ENCODE measurements at regions not wholly inside any gene's neighbourhood (a gene's known extent, or its start where the extent isn't known, plus 50 kb on each side); places are given as distances from the start of the nearest gene placed in this dataset.
A peak's percentile ranks its signal among the peaks of the same experiment; 100 is the strongest.

DNA sequence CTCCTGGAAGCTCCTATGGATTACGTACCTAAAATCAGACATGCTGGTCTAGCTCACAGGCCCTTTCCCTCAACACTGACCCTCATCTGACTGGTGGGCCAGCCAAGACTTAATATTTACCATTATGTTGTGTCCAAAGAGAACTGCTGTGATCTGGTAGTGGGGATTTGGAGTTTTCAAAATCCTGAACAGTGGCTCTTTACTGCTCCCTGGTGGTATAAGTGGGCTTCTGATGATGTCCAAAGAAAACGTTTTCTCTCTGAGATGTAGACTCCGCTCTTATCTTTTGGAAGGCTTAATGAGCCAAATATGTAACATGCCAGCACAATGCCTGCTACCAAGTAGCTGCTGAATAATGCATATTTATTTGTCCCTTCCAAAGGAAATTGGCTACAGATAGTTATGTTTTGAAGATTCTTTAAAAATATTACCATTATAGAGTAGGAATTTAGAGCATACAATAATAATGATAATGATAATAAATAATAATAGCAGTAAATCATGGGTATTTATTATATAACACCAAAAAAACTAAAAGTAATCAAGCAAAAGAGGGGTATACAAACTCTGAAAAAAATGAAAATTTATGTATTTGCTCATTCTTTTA is 406.6 kb upstream of the TNC start:
- in situ Hi-C loops (cut with HindIII; ENCODE audit: low sequenced_read_pairs) = no loop called here
- TF ChIP-seq CTCF (IDR thresholded peaks at IDR 0.05; ENCODE audit: low read depth, low read length, missing control alignments) = peak; percentile 79
- H3K4me3 ChIP-seq (ENCODE audit: low read depth, low read length) = no peak overlapping the region
- DNase-seq (ENCODE audit: low read depth) = peak; percentile 80

GRCh38 chr9:115525111-115526058 is 407.4 kb upstream of the TNC start:
- DNase-seq (ENCODE audit: low read depth) = no peak
- in situ Hi-C loops (cut with HindIII; ENCODE audit: low sequenced_read_pairs) = no loop called here
- TF ChIP-seq CTCF (IDR thresholded peaks at IDR 0.05; ENCODE audit: low read depth, low read length, missing control alignments) = no peak
- no peak overlapping the region for H3K4me3 ChIP-seq (ENCODE audit: low read depth, low read length)

- TF ChIP-seq CTCF (IDR thresholded peaks at IDR 0.05; ENCODE audit: low read depth, low read length, missing control alignments) = no peak
- H3K4me3 ChIP-seq (ENCODE audit: low read depth, low read length) = no peak overlapping the region
- in situ Hi-C loops (cut with HindIII; ENCODE audit: low sequenced_read_pairs) = no loop called here
- no peak for DNase-seq (ENCODE audit: low read depth)
These were observed 413.6 kb upstream of the TNC start for GRCh38 chr9:115531410-115532125.

- no peak for DNase-seq (ENCODE audit: low read depth)
- no peak overlapping the region for H3K4me3 ChIP-seq (ENCODE audit: low read depth, low read length)
- in situ Hi-C loops (cut with HindIII; ENCODE audit: low sequenced_read_pairs) = no loop called here
- TF ChIP-seq CTCF (IDR thresholded peaks at IDR 0.05; ENCODE audit: low read depth, low read length, missing control alignments) = no peak
These were observed 415.6 kb upstream of the TNC start for GRCh38 chr9:115533511-115533910.

DNA sequence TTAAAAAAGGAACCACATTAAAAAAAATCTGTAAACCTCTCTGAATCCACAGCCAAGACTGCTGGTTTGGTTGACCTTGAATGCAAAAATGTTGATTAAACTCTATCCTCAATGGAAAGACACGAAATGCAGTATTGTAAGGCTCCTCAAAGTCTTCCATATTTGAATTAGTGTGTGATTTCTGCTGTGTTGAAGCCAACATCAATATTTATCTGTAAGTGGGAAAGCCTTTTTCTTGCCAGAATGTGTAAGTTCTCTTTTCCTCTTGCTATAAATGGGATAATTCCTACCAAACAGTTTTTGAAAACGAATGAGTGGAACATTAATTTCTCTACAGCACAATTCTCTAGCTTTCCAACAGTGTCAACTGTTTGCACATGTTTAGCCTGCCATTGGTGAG is 422.1 kb upstream of the TNC start:
- no peak for TF ChIP-seq CTCF (IDR thresholded peaks at IDR 0.05; ENCODE audit: low read depth, low read length, missing control alignments)
- no peak for DNase-seq (ENCODE audit: low read depth)
- in situ Hi-C loops (cut with HindIII; ENCODE audit: low sequenced_read_pairs) = no loop called here

DNA sequence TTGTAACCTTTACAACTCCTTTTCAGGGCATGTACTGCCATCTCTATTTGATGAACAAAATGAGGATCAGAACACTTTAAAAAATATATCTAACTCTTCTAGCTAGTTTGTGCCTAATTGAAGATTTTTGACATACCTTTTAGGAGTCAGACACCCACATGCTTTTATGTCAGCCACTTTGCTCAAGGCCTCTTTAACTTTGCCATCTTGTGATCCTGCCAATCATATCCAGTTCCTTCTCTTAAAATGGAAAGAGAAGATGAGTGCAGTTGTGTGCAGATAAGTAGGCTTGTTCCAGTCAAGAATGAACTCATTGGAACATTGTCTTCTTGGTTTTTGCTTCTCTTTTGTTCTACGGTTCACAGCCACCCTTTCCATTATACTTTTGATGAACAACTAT is 425.6 kb upstream of the TNC start:
- DNase-seq (ENCODE audit: low read depth) = no peak
- TF ChIP-seq CTCF (IDR thresholded peaks at IDR 0.05; ENCODE audit: low read depth, low read length, missing control alignments) = no peak
- H3K4me3 ChIP-seq (ENCODE audit: low read depth, low read length) = no peak overlapping the region
- in situ Hi-C loops (cut with HindIII; ENCODE audit: low sequenced_read_pairs) = no loop called here

More for the DNA sequence above, 422.1 kb upstream of the TNC start:
- no peak overlapping the region for H3K4me3 ChIP-seq (ENCODE audit: low read depth, low read length)

Data from astrocyte of the cerebellum (primary cell).